HEK293T (cell line): ENCODE measurements at regions not wholly inside any gene's neighbourhood (a gene's known extent, or its start where the extent isn't known, plus 50 kb on each side); places are given as distances from the start of the nearest gene placed in this dataset.

Experiments used
- CTCF ChIA-PET: fragments of 350-600 bp; formaldehyde crosslinking; extraction: SDS; loops from one replicate; lab custom pipeline; 2021; ENCODE audit warnings: antibody characterized with exemption, inconsistent platforms; lab: Yijun Ruan, JAX
- POLR2A ChIA-PET: fragments of 350-600 bp; formaldehyde crosslinking; extraction: SDS; loops from one replicate; lab custom pipeline; 2020; ENCODE audit warnings: antibody characterized with exemption, inconsistent platforms; lab: Yijun Ruan, JAX
- DNase-seq: peaks from one replicate; pipeline ENCODE4 v3.0.0; 2012; ENCODE audit warnings: mixed read lengths; ENCODE audit errors: extremely low spot score
- ARNT ChIP-seq: fragments of 450-650 bp; IDR thresholded peaks from 2 replicates; pipeline ENCODE4 v1.6.1; 2017; ENCODE audit warnings: mild to moderate bottlenecking
- BHLHE40 ChIP-seq: fragments of 450-650 bp; IDR thresholded peaks from 2 replicates; pipeline ENCODE4 v1.6.1; 2016; ENCODE audit warnings: mild to moderate bottlenecking, moderate library complexity, borderline replicate concordance
- CTBP1 ChIP-seq: fragments of 450-650 bp; IDR thresholded peaks from 2 replicates; pipeline ENCODE4 v1.6.1; 2016; ENCODE audit warnings: borderline replicate concordance
- ELF4 ChIP-seq: fragments of 450-650 bp; IDR thresholded peaks from 2 replicates; pipeline ENCODE4 v1.6.1; 2017; ENCODE audit warnings: antibody characterized with exemption
- FOXA1 ChIP-seq: fragments of 450-650 bp; IDR thresholded peaks from 2 replicates; pipeline ENCODE4 v1.6.1; 2016; ENCODE audit warnings: mild to moderate bottlenecking
- FOXK2 ChIP-seq: fragments of 450-650 bp; IDR thresholded peaks from 2 replicates; pipeline ENCODE4 v1.6.1; 2016; ENCODE audit warnings: mild to moderate bottlenecking
- FOXM1 ChIP-seq: fragments of 450-650 bp; IDR thresholded peaks from 2 replicates; pipeline ENCODE4 v1.6.1; 2017; ENCODE audit warnings: mild to moderate bottlenecking, borderline replicate concordance
- HDGF ChIP-seq: fragments of 450-650 bp; IDR thresholded peaks from 2 replicates; pipeline ENCODE4 v1.6.1; 2017; ENCODE audit warnings: antibody characterized with exemption, borderline replicate concordance
- L3MBTL2 ChIP-seq: fragments of 450-650 bp; conservative IDR thresholded peaks from 2 replicates; pipeline ENCODE4 v1.6.1; 2016; ENCODE audit warnings: mild to moderate bottlenecking
- LEF1 ChIP-seq: fragments of 450-650 bp; IDR thresholded peaks from 2 replicates; pipeline ENCODE4 v1.6.1; 2017; ENCODE audit warnings: mild to moderate bottlenecking, borderline replicate concordance
- NFRKB ChIP-seq: fragments of 450-650 bp; IDR thresholded peaks from 2 replicates; pipeline ENCODE4 v1.6.1; 2016; ENCODE audit warnings: mild to moderate bottlenecking, moderate library complexity
- SP1 ChIP-seq: fragments of 450-650 bp; IDR thresholded peaks from 2 replicates; pipeline ENCODE4 v1.6.1; 2017
- SUZ12 ChIP-seq: fragments of 450-650 bp; IDR thresholded peaks from 2 replicates; pipeline ENCODE4 v1.6.1; 2016; ENCODE audit warnings: mild to moderate bottlenecking
- TARDBP ChIP-seq: fragments of 450-650 bp; IDR thresholded peaks from 2 replicates; pipeline ENCODE4 v1.6.1; 2016
- ZNF384 ChIP-seq: fragments of 450-650 bp; IDR thresholded peaks from 2 replicates; pipeline ENCODE4 v1.6.1; 2016
- TF ChIP-seq, protein P1 (sequence below): fragments of 450-650 bp; IDR thresholded peaks from 2 replicates; pipeline ENCODE4 v1.6.1; 2016

DNA sequence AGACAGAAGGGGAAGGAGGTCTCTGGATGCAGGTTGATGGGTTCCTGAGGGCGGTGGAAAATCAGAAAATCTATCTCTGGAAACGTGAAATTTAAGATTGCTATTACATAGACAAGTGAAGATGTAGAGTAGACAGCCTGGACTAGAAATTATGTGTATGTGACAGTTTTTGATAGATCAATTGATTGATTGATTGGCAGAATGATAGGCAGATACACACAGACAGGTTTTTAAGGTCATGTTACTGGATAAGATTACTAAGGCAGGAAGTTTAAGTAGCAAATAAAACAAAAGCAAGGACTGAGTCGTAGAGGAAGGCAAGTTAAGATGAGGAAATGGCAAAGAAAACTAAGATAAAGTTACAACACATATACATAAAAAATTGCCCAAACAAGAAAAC is 124.7 kb downstream of the RGS21 start:
- ChIA-PET POLR2A (no interaction called here), CTCF (no interaction called here)
- TF ChIP-seq, protein P1, sequence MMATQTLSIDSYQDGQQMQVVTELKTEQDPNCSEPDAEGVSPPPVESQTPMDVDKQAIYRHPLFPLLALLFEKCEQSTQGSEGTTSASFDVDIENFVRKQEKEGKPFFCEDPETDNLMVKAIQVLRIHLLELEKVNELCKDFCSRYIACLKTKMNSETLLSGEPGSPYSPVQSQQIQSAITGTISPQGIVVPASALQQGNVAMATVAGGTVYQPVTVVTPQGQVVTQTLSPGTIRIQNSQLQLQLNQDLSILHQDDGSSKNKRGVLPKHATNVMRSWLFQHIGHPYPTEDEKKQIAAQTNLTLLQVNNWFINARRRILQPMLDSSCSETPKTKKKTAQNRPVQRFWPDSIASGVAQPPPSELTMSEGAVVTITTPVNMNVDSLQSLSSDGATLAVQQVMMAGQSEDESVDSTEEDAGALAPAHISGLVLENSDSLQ = peak; percentile 61; the same call in 1 of the 2 replicates
- TF ChIP-seq BHLHE40 (no peak), SP1 (no peak)
- DNase-seq = no peak

DNA sequence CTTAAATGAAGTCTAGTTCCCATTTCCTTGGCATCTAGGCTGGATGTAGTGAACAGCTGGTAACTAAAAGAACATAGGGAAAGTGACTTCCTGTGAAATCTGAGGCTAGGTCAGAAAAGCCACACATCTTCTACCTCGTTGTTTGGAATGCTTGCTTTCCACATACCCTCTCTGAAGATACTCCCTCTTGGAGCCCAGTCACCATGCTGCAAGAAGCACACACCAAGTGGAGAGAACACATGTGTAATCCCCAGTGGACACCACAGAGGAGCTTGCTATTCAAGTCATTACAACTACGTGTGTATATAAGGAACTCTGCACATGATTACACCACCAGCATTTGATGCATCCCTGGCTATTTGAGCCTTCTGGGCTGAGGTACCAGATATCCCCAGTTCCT is 125.9 kb downstream of the RGS21 start:
- ChIA-PET CTCF (no interaction called here), POLR2A (no interaction called here)
- TF ChIP-seq ELF4 (no peak), FOXM1 (no peak), TARDBP (no peak), NFRKB (no peak), ZNF384 (no peak), FOXK2 (no peak), LEF1 (no peak), SP1 (no peak), L3MBTL2 (no peak), BHLHE40 (no peak), HDGF (no peak)
- DNase-seq = no peak

DNA sequence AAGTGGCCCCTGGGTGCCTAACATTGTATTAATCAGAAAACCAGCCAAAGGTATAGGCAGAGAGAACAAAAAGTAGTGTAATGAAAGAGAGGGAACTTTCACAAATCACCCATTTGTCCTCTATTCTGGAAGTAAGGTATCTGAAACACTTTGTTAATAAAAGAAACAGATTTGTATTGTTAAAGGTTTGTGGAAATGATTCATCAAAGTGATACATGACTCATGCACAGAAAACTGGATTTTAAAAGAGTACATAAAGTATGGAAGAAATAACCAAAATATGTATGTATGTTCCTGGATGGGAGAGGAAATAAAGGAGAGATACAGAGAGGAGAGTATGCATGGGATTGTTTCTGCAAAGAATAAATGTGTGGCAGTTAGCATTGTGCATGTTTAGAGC is 126.8 kb downstream of the RGS21 start:
- ChIA-PET CTCF (no interaction called here), POLR2A (no interaction called here)
- TF ChIP-seq SP1 = no peak
- TF ChIP-seq FOXM1 = no peak
- no peak for TF ChIP-seq LEF1
- no peak for TF ChIP-seq SUZ12
- no peak for DNase-seq

DNA sequence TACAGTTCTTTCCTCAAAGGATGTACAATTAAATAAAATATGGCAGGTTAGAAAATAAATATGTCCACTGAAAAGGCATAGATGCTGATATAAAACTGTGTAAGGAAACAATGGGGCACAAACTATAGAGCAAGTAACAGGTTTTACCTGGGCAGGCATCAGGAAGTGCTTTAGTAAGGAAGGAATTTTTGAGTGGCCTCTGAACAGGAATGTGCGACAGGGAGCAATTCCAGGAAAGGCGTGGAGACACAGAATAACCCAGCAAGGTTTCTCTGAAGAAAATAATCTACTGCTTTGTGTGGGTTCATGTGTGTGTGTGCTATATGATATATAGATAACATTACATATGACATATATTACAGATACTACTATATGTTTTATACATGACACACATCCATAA is 128.4 kb downstream of the RGS21 start:
- no peak for TF ChIP-seq ZNF384
- no peak for TF ChIP-seq L3MBTL2
- no peak for TF ChIP-seq HDGF
- TF ChIP-seq CTBP1 = no peak
- TF ChIP-seq FOXK2 = no peak
- TF ChIP-seq FOXM1 = no peak
- TF ChIP-seq SP1 = no peak
- no peak for TF ChIP-seq ELF4
- no peak for TF ChIP-seq BHLHE40
- TF ChIP-seq NFRKB = no peak
- TF ChIP-seq, protein P1 = no peak
- TF ChIP-seq SUZ12 = no peak
- TF ChIP-seq LEF1 = no peak
- no peak for TF ChIP-seq FOXA1
- TF ChIP-seq ARNT = no peak
- TF ChIP-seq TARDBP = no peak
- ChIA-PET CTCF (no interaction called here), POLR2A (no interaction called here)
- DNase-seq = no peak

DNA sequence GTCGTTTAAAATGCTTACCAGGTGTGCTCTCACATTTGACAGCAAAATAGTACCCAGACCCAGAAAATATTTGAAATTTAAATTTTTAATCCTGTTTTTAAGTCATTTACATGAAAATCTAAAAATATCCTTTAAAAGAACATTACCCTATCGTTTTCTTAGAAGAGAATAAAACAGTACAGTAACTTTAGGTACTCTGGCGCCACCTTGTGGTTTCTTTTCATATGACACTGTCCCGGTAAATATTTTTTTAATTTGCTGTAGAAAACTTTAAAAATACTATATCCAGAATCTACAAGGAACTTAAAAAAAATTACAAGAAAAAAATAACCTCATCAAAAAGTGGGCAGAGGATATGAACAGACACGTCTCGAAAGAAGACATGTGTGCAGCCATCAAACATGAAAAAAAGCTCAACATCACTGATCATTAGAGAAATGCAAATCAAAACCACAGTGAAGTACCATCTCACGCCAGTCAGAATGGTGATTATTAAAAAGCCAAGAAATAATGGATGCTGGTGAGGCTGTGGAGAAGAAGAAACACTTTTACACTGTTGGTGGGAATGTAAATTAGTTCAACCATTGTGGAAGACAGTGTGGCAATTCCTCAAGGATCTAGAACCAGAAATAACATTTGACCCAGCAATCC is 129.2 kb downstream of the RGS21 start:
- DNase-seq = no peak
- ChIA-PET CTCF (interaction anchor here (0.7 kb wide), 1 partner anchor 24 kb away, joined by 3 read pairs; no protein-coding TSS in a partner anchor), POLR2A (no interaction called here)
- TF ChIP-seq ZNF384 = peak; percentile 40; the same call in 1 of the 2 replicates
- TF ChIP-seq, protein P1 = no peak

DNA sequence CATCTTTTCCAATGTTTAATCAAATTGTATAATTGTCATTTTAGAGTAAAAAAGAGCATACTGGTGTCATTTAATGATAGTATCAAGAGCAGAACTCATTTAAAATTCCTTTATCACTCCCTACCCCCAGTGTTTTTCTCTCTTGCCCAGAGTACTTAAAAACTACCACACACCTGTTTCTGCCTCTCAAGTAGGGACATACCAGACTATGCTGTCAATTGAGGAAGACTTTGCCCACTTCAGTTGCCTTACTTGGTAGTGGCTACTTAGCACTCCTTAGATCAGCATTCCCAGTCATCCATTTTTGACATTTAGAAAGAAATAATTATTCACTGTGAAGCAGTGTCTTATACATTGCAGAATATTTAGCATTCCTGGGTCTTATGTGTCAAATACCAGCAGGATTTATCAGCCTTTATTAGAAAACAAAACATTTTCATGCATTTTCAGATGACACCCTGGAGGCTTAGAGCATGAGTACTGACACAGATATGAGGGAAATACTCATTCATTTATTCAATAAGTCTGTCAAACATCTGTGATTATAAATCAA is 127.5 kb upstream of the RGS1 start:
- ChIA-PET POLR2A (no interaction called here), CTCF (no interaction called here)
- no peak for DNase-seq
- TF ChIP-seq SUZ12 (no peak), LEF1 (no peak), L3MBTL2 (no peak), ARNT (no peak), ELF4 (no peak), NFRKB (no peak), FOXK2 (no peak)

DNA sequence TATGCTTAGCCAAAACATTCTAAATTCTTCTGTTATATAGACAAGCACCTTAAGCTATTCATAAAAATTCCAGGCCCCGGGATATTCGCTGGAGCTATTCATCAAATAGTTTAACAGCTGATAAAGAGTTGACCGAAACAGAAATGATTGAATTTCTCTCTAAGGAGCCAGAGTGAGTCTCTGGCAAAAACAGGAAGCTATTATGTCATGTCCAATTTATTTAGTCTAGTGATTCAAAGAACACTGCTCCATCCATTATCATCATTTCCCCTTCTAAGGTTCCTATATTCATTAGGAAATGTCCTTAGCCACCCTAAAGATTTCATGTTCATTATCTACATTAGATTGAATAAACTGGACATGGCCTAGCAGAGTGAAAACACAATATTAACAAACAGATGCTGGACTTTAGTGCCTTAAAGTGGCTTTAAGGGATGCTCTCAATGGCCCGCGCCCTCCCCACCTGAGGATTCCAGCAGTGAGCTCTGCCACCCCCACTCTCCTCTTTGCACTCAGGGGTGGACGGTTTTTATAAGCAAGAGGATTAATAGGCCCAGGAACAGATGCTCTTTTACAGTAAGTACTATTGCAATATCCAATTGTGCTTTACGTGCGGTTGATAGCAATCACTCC is 122.1 kb upstream of the RGS1 start:
- TF ChIP-seq SP1 (no peak), FOXM1 (no peak), FOXA1 (no peak), BHLHE40 (no peak), ELF4 (no peak), ARNT (no peak), TARDBP (no peak), ZNF384 (no peak), LEF1 (no peak), NFRKB (no peak)
- TF ChIP-seq, protein P1 = no peak
- DNase-seq = no peak
- POLR2A ChIA-PET = no interaction called here
- CTCF ChIA-PET = no interaction called here
